ENCODE measurements at regions not wholly inside any gene's neighbourhood (a gene's known extent, or its start where the extent isn't known, plus 50 kb on each side); places are given as distances from the start of the nearest gene placed in this dataset.
"Not testable (repeated sequence)": the region's sequence is repeated elsewhere in the genome, so short reads cannot be mapped to it uniquely, and the experiment has no call there.

DNA sequence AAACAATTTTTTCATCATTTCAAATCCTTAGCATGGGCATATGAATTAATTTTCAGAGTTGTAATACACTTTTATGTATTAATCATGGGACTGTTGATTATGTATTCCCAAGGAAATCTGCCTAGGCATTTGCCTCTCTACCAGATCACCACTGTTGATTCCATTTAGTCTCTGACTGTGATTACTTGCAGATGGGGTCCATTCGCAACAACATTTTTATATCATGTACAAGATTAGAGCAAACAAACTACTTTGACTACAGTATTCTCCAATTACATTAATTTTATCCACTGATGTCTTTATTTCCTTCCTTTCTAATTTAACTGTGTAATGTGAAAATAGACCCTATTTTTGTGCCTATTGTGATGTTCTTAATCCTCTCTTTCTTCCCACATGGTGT, 831.4 kb upstream of the SLC35B3 start:
- Mint-ChIP-seq H3K36me3 (no peaks in the 10 kb centered on the region), H3K4me3 (no peak overlapping the region), H3K27ac (no peak overlapping the region), H3K9me3 (peaks cover 4 to 9% of the 10 kb centered on the region in 2 donors), H3K27me3 (no peaks in the 10 kb centered on the region), H3K4me1 (no peaks in the 10 kb centered on the region)
- ATAC-seq (replicated peaks) (no peak), DNase-seq (no peak)

DNA sequence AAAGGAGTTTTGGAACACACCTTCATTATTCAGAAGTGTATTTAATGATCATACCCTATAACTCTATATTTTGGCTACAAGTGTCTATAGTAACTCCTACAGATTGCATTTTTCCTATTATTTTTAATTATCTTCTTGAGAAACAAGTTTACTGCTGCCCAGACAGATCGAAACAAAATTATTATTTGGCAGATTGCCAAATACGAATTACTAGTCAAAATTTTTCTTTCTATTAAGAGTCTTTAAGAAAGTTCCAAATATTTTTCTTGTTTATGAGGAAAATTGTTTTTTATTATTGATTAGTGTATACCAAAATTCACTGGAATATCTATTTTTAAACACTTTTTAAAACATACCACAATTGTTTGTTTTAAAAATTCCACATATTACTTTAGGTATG, 821.9 kb upstream of the SLC35B3 start:
- H3K27me3 Mint-ChIP-seq: no peaks in the 10 kb centered on the region
- no peak overlapping the region for H3K27ac Mint-ChIP-seq
- H3K36me3 Mint-ChIP-seq: no peaks in the 10 kb centered on the region
- H3K4me1 Mint-ChIP-seq: no peaks in the 10 kb centered on the region
- H3K4me3 Mint-ChIP-seq: no peak overlapping the region
- ATAC-seq (replicated peaks) (no peak), DNase-seq (no peak)
- peaks cover 6 to 10% of the 10 kb centered on the region in 2 donors for H3K9me3 Mint-ChIP-seq

DNA sequence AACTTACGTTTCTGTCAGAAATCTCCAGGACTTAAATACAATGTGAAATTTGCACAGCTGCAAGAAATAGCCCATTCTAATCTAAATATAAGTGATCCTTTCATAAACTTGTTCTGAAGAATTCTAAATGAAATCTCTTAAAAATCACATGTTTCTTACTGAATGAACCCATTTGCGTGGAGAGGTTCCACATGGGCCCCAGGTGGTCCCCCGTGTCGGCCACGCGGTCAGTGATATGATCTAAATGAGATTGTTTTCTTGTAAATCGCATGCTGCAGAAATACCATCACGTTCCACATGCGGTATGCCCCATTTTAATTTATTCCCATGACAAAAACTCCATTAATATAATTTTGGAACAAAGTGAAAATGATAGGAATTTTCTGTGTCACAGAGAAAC, 818.9 kb upstream of the SLC35B3 start:
- H3K4me1 Mint-ChIP-seq: no peaks in the 10 kb centered on the region
- no peaks in the 10 kb centered on the region for H3K36me3 Mint-ChIP-seq
- ATAC-seq (replicated peaks) (no peak), DNase-seq (no peak)
- H3K4me3 Mint-ChIP-seq: no peak overlapping the region
- no peaks in the 10 kb centered on the region for H3K9me3 Mint-ChIP-seq
- H3K27me3 Mint-ChIP-seq: no peaks in the 10 kb centered on the region
- no peak overlapping the region for H3K27ac Mint-ChIP-seq

DNA sequence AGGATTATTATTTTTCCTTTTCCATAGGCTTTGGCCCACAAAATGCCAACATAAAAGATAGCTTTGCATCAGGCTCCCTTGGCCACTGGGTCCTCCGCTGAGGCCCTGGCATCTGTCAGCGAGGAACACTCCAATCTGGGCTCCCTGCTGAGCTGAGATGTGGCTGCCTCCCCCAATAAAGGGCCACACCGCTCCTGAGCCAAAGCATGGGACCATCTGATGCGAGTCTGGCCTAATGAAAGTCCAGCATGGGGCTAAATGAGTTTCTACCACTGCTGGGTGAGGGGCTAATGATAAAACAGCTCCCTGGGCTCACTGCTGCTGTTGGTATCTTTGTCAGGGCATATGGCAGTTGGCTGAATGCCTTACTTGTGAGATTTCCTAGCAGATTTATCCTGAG, 817.5 kb upstream of the SLC35B3 start:
- no peak overlapping the region for H3K27ac Mint-ChIP-seq
- H3K27me3 Mint-ChIP-seq: no peaks in the 10 kb centered on the region
- H3K36me3 Mint-ChIP-seq: no peaks in the 10 kb centered on the region
- DNase-seq (no peak), ATAC-seq (replicated peaks) (no peak)
- H3K4me3 Mint-ChIP-seq: no peak overlapping the region
- no peaks in the 10 kb centered on the region for H3K4me1 Mint-ChIP-seq
- H3K9me3 Mint-ChIP-seq: no peaks in the 10 kb centered on the region

DNA sequence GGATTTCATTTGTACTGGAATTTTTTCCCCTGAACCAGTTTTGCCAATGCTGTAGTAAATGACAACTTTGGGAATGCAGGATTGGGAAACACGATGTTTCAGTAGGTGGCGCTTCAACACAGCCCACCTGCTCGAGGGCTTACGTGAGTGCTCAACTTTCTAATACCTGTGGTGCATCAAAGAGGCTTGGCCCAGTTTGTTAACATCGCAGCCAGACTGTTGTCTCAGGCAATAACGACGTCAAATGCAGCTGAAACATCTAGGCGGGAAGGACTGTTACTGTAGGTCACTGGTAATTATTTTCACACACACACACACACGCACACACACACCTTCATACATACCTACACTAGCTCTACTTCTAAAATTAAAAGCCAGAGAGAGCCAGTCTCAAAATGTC, 815.5 kb upstream of the SLC35B3 start:
- no peaks in the 10 kb centered on the region for H3K9me3 Mint-ChIP-seq

DNA sequence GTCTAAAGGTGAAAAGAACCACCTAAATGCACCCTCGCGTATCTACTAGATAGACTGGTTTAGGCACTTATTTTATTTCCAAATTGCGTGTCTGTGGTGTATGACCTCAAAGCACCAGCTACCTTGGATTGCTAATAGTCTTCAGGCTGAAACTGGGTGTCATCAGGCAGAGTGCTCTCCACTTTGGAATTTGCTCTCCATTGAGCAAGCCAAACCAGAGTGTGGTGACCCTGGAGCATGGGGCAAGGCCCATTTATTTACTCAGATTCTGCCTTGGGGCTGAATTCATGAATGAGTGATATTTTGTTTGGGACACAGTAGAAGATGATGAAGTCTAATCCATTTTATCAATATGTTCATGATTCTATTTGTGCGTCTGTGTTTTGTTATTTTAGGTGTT, 812.8 kb upstream of the SLC35B3 start:
- Mint-ChIP-seq H3K36me3 (no peaks in the 10 kb centered on the region), H3K9me3 (peaks cover 0 to 2% of the 10 kb centered on the region in 2 donors), H3K4me3 (no peak overlapping the region), H3K27ac (no peak overlapping the region), H3K4me1 (no peaks in the 10 kb centered on the region), H3K27me3 (no peaks in the 10 kb centered on the region)
- no peak for DNase-seq
- ATAC-seq (replicated peaks): no peak

More for the DNA sequence above, 815.5 kb upstream of the SLC35B3 start:
- no peak overlapping the region for H3K4me3 Mint-ChIP-seq
- no peak overlapping the region for H3K27ac Mint-ChIP-seq
- H3K27me3 Mint-ChIP-seq: no peaks in the 10 kb centered on the region
- no peak for ATAC-seq (replicated peaks)
- DNase-seq: no peak
- no peaks in the 10 kb centered on the region for H3K4me1 Mint-ChIP-seq
- no peaks in the 10 kb centered on the region for H3K36me3 Mint-ChIP-seq

DNA sequence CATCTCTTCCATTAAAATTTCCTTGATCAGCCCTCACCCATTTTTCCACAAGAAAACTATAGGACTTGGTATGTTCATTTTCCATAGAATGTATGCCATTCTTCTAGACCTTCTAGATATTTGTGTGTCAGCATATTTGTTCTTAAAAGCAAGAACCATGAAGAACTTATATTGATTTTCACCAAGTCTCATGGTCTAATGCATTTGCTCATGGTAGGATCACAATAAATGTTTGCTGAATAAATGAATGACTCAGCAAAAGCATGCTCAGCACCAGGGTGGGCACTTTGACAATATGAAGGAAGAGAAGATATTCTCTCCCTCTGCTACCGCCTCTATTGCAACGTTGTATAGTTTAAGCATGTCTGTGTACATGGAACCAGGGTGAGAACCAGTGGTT, 805.5 kb upstream of the SLC35B3 start:
- Mint-ChIP-seq H3K27ac (no peak overlapping the region), H3K4me1 (no peaks in the 10 kb centered on the region), H3K27me3 (no peaks in the 10 kb centered on the region), H3K9me3 (peaks cover 0 to 2% of the 10 kb centered on the region in 2 donors), H3K36me3 (no peaks in the 10 kb centered on the region), H3K4me3 (no peak overlapping the region)
- no peak for ATAC-seq (replicated peaks)
- no peak for DNase-seq

DNA sequence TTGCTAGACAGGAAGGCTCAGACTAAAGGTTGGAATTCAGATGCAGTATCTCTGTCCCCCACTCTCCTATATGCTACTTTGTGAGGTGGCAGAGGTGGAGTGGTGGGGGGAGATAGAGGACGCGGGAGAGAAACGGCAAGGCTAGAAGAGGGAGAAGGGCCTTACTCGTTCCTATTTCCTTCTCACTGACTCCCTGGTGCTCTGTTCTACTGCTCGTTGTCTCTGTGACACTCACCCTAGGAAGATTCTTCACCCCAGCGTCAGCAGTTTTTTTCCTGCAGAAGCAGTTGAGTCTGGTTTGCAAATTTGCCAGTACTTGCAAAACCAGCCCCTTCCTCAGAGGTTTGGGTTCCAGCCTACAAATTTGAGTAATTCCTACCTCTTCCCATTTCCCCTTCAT, 801.1 kb upstream of the SLC35B3 start:
- DNase-seq (no peak), ATAC-seq (replicated peaks) (no peak)
- Mint-ChIP-seq H3K9me3 (peaks cover 4 to 8% of the 10 kb centered on the region in 2 donors), H3K4me1 (no peaks in the 10 kb centered on the region), H3K27ac (no peak overlapping the region), H3K4me3 (no peak overlapping the region), H3K36me3 (no peaks in the 10 kb centered on the region), H3K27me3 (no peaks in the 10 kb centered on the region)

DNA sequence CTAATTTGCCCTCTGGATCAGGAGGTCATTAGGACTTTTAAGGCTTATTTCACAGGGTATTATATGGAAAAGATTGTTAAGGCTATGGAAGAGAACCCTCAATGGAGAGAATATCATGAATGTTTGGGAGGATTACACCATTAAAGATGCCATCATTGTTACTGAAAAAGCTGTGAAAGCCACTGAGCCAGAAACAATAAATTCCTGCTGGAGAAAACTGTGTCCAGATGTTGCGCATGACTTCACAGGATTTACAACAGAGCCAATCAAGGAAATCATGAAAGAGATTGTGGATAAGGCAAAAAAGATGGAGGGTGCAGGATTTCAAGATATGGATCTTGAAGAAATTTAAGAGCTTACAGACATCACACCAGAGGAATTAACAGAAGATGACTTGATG, 798.3 kb upstream of the SLC35B3 start:
- H3K4me1 Mint-ChIP-seq: no peaks in the 10 kb centered on the region
- H3K4me3 Mint-ChIP-seq: no peak overlapping the region
- no peak overlapping the region for H3K27ac Mint-ChIP-seq

DNA sequence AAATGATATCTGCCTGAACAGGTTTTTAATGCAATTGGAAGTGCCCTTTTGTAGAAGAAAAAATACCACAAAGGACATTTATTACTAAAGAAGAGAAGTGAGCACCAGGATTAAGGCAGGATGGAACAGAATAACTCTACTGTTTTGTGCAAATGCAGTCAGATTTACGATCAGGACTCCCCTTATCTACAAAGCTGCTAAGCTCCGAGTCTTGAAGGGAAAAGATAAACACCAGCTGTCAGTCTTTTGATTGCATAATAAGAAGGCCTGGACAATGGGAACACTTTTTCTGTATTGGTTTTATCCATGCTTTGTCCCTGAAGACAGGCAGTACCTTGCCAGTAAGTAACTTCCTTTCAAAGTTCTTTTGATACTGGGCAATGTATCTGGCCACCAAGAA, 797.9 kb upstream of the SLC35B3 start:
- Mint-ChIP-seq H3K27me3 (no peaks in the 10 kb centered on the region), H3K36me3 (no peaks in the 10 kb centered on the region), H3K4me3 (no peak overlapping the region), H3K4me1 (no peaks in the 10 kb centered on the region), H3K27ac (no peak overlapping the region), H3K9me3 (peaks cover 4 to 10% of the 10 kb centered on the region in 2 donors)
- no peak for ATAC-seq (replicated peaks)
- DNase-seq: no peak

More for the DNA sequence above, 798.3 kb upstream of the SLC35B3 start:
- H3K27me3 Mint-ChIP-seq: no peaks in the 10 kb centered on the region
- DNase-seq: no peak
- H3K36me3 Mint-ChIP-seq: no peaks in the 10 kb centered on the region
- peaks cover 4 to 10% of the 10 kb centered on the region in 2 donors for H3K9me3 Mint-ChIP-seq
- ATAC-seq (replicated peaks): no peak

DNA sequence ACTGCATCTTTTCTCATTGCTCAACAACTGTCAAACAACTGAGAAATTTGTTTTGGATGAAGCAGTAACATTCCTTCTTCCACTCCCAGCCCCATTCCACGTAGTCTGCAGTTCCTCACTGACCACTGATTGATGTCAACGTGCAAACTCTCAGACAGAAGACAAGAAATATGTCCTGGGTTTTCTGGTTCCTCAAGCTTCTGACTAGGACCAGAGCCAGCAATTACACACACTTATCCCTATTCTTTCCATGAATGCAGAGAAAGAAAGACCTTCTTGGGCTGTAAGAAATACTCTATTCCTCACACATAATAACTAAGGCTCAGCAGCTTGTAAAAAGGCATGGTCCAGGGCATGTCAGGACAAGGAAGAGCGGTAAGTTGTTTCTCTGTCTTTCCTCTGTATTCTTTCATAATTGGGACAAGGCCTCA, 790.1 kb upstream of the SLC35B3 start:
- DNase-seq (no peak), ATAC-seq (replicated peaks) (no peak)
- Mint-ChIP-seq H3K27me3 (no peaks in the 10 kb centered on the region), H3K9me3 (peaks cover 6 to 7% of the 10 kb centered on the region in 2 donors), H3K4me3 (no peak overlapping the region), H3K4me1 (no peaks in the 10 kb centered on the region), H3K36me3 (no peaks in the 10 kb centered on the region), H3K27ac (no peak overlapping the region)

DNA sequence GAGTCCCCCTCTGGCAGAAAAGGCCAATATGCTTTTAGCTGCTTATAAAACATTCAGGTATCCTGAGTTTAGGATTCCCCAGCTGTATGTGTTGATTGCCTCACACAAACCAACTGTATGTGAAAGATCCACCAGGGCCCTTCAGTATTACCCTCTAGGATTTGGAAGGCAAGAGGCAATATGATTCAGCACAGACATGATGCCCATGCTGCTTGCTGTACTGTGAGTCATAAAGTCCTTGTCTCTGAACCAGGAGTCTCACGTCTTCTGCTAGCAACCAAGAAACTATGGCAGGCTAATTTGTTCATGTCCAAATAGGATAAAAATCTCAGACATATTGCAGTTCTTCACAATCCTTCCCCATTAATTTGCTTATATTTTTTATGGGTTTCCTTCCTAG, 789.2 kb upstream of the SLC35B3 start:
- no peak for DNase-seq
- no peak overlapping the region for H3K27ac Mint-ChIP-seq
- H3K9me3 Mint-ChIP-seq: peaks cover 7 to 8% of the 10 kb centered on the region in 2 donors
- H3K36me3 Mint-ChIP-seq: no peaks in the 10 kb centered on the region
- H3K4me1 Mint-ChIP-seq: no peaks in the 10 kb centered on the region
- H3K27me3 Mint-ChIP-seq: no peaks in the 10 kb centered on the region
- H3K4me3 Mint-ChIP-seq: no peak overlapping the region
- no peak for ATAC-seq (replicated peaks)

DNA sequence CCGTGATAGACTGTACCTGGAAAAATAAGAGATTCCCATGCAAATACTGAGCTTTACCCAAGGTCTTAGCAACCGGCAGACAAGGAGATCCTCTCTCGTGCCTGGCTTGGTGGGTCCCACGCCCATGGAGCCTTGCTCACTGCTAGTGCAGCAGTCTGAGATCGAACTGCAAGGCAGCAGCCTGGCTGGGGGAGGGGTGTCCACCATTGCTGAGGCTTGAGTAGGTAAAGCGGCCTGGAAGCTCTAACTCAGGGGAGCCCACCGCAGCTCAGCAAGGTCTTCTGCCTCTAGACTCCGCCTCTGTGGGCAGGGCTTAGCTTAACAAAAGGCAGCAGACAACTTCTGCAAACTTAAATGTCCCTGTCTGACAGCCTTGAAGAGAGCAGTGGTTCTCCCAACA, 778.4 kb upstream of the SLC35B3 start:
- not testable (repeated sequence) for DNase-seq; H3K36me3 Mint-ChIP-seq; ATAC-seq (replicated peaks); H3K4me3 Mint-ChIP-seq; H3K9me3 Mint-ChIP-seq; H3K27me3 Mint-ChIP-seq; H3K4me1 Mint-ChIP-seq; H3K27ac Mint-ChIP-seq

DNA sequence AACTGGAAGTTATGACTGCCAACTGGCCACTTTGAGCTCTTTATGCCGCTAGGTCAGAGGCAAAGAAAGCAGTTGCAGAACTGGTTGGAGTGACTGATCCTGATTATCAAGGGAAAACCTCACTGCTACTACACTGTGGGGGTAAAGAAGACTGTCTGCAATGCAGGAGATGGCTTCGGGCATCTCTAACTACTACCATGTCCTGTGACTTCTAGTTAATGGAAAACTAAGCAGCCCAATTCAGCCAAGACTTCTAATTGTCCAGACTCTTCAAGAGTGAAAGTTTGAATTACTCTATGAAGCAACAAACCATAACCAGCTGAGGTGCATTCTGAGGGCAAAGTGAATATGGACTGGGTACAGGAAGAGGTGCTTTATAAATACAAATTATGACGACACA, 773.6 kb upstream of the SLC35B3 start:
- ATAC-seq (replicated peaks): no peak
- DNase-seq: no peak
- Mint-ChIP-seq H3K27ac (no peak overlapping the region), H3K27me3 (no peaks in the 10 kb centered on the region), H3K4me3 (no peak overlapping the region), H3K9me3 (peaks cover 0 to 9% of the 10 kb centered on the region in 2 donors), H3K36me3 (no peaks in the 10 kb centered on the region), H3K4me1 (no peaks in the 10 kb centered on the region)

DNA sequence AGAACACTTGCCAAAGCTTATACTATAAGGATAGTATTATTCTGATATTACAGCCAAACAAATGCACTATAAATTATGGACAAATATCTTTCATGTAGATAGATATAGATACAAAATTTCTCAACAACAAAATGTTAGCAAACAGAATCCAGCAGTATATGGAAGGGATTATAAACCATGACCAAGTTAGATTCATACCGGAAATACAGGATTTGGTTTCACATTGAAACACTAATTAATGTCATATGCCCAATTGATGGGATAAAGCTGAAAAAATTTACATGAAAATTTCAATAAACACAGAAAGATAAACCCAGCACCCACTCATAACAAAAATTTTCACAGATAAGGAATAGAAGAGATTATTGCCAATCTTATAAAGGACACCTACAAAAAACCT, 770.3 kb upstream of the SLC35B3 start:
- ATAC-seq (replicated peaks) (no peak), DNase-seq (no peak)
- no peaks in the 10 kb centered on the region for H3K36me3 Mint-ChIP-seq
- H3K27ac Mint-ChIP-seq: no peak overlapping the region
- no peak overlapping the region for H3K4me3 Mint-ChIP-seq
- no peaks in the 10 kb centered on the region for H3K27me3 Mint-ChIP-seq
- H3K9me3 Mint-ChIP-seq: peaks cover 0 to 9% of the 10 kb centered on the region in 2 donors
- no peaks in the 10 kb centered on the region for H3K4me1 Mint-ChIP-seq

DNA sequence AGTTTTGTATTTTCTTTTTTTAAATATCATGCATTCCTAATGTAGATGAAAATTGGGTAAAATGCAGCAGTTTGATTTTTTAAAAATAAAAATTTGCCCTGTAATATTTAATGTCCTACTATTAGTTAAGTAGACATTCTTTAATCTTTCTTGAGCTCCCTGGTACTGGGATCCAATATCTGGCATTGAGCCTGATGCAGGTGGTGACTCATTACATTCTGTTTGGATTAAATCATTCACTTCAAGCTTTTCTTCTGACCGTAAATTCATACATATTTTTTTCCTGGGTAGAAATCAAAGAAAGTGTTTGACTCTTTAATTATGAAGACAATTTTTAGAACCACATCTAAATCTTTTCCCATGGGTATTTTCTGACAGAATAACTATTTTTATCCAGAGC, 768.8 kb upstream of the SLC35B3 start:
- Mint-ChIP-seq H3K36me3 (no peaks in the 10 kb centered on the region), H3K4me3 (no peak overlapping the region), H3K9me3 (peaks cover 0 to 9% of the 10 kb centered on the region in 2 donors), H3K27ac (no peak overlapping the region), H3K27me3 (no peaks in the 10 kb centered on the region), H3K4me1 (no peaks in the 10 kb centered on the region)
- no peak for DNase-seq
- no peak for ATAC-seq (replicated peaks)

All from stimulated activated naive B cell treated with anti-CD40 and anti-IgM and Interleukin-4, amounts not matched to agents 10 μg/mL and 1 μg/mL and 100 μg/mL, for 72 hours (primary cell).